Psoas muscle (tissue), 7 donors: ENCODE measurements at regions not wholly inside any gene's neighbourhood (a gene's known extent, or its start where the extent isn't known, plus 50 kb on each side); places are given as distances from the start of the nearest gene placed in this dataset.

Experiments
- ATAC-seq, 4 donors: fragments of 200-7000 bp; cut with Tn5 transposase; one replicate each; pipeline ENCODE4 v1.9.1; 2020; ENCODE audit warnings: moderate library complexity in 3 of 4, mild to moderate bottlenecking in 2 of 4
- DNase-seq, 2 donors: peaks; one replicate each; pipeline ENCODE4 v3.0.0-alpha.2; 2020
- H3K27ac ChIP-seq: fragments of 200-600 bp; one replicate; pipeline ENCODE4 v1.8.0; 2022
- H3K27me3 ChIP-seq, 3 donors: fragments of 200-600 bp in 1 of 3; one replicate each; pipeline versions ENCODE4 v1.6.1 to v1.8.0; 2013 to 2022; ENCODE audit warnings: low read length in 2 of 3, mild to moderate bottlenecking in 2 of 3, moderate library complexity in 1 of 3; ENCODE audit not compliant: insufficient read depth in 3 of 3
- H3K36me3 ChIP-seq, 2 donors: fragments of 200-600 bp in 1 of 2; one replicate each; pipeline versions ENCODE4 v1.6.1 to v1.8.0; 2013 to 2022; ENCODE audit warnings: low read depth in 1 of 2, mild to moderate bottlenecking in 1 of 2, moderate library complexity in 1 of 2; ENCODE audit not compliant: insufficient read depth in 1 of 2
- H3K4me1 ChIP-seq: fragments of 200-600 bp; one replicate; pipeline ENCODE4 v1.8.0; 2022
- H3K4me3 ChIP-seq: fragments of 200-600 bp; one replicate; pipeline ENCODE4 v1.8.0; 2022; ENCODE audit warnings: mild to moderate bottlenecking
- H3K9me3 ChIP-seq: fragments of 200-600 bp; one replicate; pipeline ENCODE4 v1.8.0; 2022
- CTCF ChIP-seq: fragments of 200-600 bp; IDR thresholded peaks from one replicate; pipeline ENCODE4 v1.8.0; 2022; ENCODE audit warnings: antibody characterized with exemption
- WGBS, 3 donors: extraction: QIAGEN DNeasy Blood & Tissue Kit; methylation state at CpG; one replicate each; pipeline versions ENCODE4 v1.1.6 to v1.1.7; 2013; 5-methylcytosine and 5-hydroxymethylcytosine counted together
- intact Hi-C, 2 donors: fragments of 100-400 bp; cut with DNase I; formaldehyde crosslinking; loops; one replicate each; pipeline versions ENCODE4 v1.11.0 to v1.14.2; 2022
- donor health status: healthy with polysubstance abuse.
- donor health status: DM: no; HTN: no; CAD: no; lungs with moderate emphysema.
- donor health status: Bipolar disorder and iron deficiency.
- donor health status: healthy.
- donor health status: DM: yes; HTN: yes; CAD: no.
- donor health status: DM: no; HTN: no; CAD: no.
- donor health status: DM: yes; HTN: yes; CAD: no.

GRCh38 chr4:20386906-20387305 is 135.2 kb downstream of the SLIT2 start:
- DNase-seq (no peak), ATAC-seq (no peak)
- intact Hi-C loops: no loop called here
- Histone ChIP-seq H3K36me3 (no peaks in the 10 kb centered on the region), H3K27me3 (no peaks in the 10 kb centered on the region), H3K27ac (no peak overlapping the region), H3K4me1 (no peaks in the 10 kb centered on the region), H3K4me3 (no peak overlapping the region), H3K9me3 (no peaks in the 10 kb centered on the region)
- no peak for TF ChIP-seq CTCF
- 87 to 88% (median 88%) methylated on average over 5 of the region's 5 CpGs for WGBS, 3 donors

GRCh38 chr4:20391198-20391597 is 139.5 kb downstream of the SLIT2 start:
- no peak overlapping the region for H3K27ac ChIP-seq
- ATAC-seq: no peak

DNA sequence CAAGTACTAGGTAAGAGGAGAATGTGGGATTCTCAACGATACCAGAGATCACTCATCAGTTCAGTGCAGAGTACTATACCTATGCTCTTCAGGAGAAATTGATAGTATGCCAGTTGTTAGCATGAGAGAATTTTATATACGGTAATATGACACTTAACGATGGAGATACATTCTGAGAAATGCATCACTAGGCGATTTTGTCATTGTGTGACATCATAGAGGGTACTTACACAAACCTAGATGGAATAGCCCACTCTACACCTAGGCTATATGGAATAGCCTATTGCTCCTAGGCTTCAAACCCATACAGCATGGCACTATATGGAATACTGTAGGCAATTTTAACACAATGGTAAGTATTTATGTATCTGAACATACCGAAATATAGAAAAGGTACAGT is 140.2 kb downstream of the SLIT2 start:
- ATAC-seq: no peak
- Histone ChIP-seq H3K9me3 (no peaks in the 10 kb centered on the region), H3K27ac (no peak overlapping the region), H3K36me3 (no peaks in the 10 kb centered on the region), H3K4me1 (no peaks in the 10 kb centered on the region), H3K4me3 (no peak overlapping the region), H3K27me3 (no peaks in the 10 kb centered on the region)
- no peak for TF ChIP-seq CTCF
- intact Hi-C loops: no loop called here
- DNase-seq: no peak
- WGBS, 3 donors: 81 to 89% (median 87%) methylated on average over 5 of the region's 5 CpGs

More at GRCh38 chr4:20391198-20391597, 139.5 kb downstream of the SLIT2 start:
- H3K27me3 ChIP-seq: no peaks in the 10 kb centered on the region
- TF ChIP-seq CTCF: no peak
- DNase-seq: no peak
- no peaks in the 10 kb centered on the region for H3K4me1 ChIP-seq
- no peak overlapping the region for H3K4me3 ChIP-seq
- no peaks in the 10 kb centered on the region for H3K36me3 ChIP-seq
- intact Hi-C loops: no loop called here
- WGBS, 3 donors: 11 to 39% (median 22%) methylated on average over 1 of the region's 1 CpG
- no peaks in the 10 kb centered on the region for H3K9me3 ChIP-seq

GRCh38 chr4:20393486-20394100 is 141.9 kb downstream of the SLIT2 start:
- no peak overlapping the region for H3K4me3 ChIP-seq
- H3K27me3 ChIP-seq: no peaks in the 10 kb centered on the region
- DNase-seq: no peak
- intact Hi-C loops: no loop called here
- no peak for TF ChIP-seq CTCF
- WGBS, 3 donors: 48 to 58% (median 50%) methylated on average over 5 of the region's 5 CpGs
- no peaks in the 10 kb centered on the region for H3K4me1 ChIP-seq
- no peaks in the 10 kb centered on the region for H3K9me3 ChIP-seq
- no peak for ATAC-seq
- H3K36me3 ChIP-seq: no peaks in the 10 kb centered on the region
- no peak overlapping the region for H3K27ac ChIP-seq

DNA sequence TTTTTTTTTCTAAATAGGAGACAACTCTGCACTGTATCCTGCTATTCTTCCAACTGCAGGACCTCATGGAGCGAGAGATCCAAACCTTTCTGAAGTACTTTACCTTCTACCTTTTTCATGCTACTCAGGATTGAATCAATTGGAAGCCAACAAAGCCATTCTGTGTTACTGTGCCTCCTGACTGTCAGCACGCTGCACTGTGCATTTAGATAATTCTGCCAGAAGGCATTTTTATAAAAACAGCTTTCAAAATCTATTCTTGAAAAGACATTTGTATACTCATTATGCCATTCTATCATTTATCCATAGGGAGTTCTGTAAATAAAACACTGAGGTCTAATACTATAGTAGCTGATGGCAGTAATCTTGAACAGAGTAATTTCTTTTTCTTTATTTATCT is 142.8 kb downstream of the SLIT2 start:
- 84 to 88% (median 85%) methylated on average over 2 of the region's 2 CpGs for WGBS, 3 donors
- Histone ChIP-seq H3K4me3 (no peak overlapping the region), H3K27me3 (no peaks in the 10 kb centered on the region), H3K9me3 (no peaks in the 10 kb centered on the region), H3K27ac (no peak overlapping the region), H3K4me1 (no peaks in the 10 kb centered on the region), H3K36me3 (no peaks in the 10 kb centered on the region)
- DNase-seq (no peak), ATAC-seq (no peak)
- no peak for TF ChIP-seq CTCF
- intact Hi-C loops: no loop called here
